ENCODE measurements at regions not wholly inside any gene's neighbourhood (a gene's known extent, or its start where the extent isn't known, plus 50 kb on each side); places are given as distances from the start of the nearest gene placed in this dataset.

DNA sequence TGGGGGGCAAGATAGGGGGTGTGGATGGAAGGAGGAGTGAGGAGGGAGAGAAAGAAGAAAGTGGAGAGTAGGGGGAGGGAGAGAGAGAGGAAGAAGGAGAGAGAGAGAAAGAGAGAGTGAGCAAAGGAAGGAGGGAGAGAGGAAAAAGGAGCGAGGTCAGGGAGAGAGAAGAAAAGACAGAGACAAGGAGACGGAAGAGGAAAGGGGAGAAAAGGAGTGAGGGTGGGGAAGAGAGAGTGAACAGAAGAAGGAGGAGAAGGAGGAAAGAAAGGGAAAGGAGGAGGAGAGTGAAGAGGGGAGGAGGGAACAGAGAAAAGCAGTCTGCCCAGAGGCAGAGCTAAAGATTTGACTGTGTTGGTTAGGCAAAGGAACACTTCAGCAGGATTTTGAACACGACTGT, 181.6 kb downstream of the MID1IP1 start:
- intact Hi-C loops (cut with DNase I), result no loop called here
- ATAC-seq (no peak), DNase-seq (no peak)
- Histone ChIP-seq H3K4me1 (no peaks in the 10 kb centered on the region), H3K36me3 (no peaks in the 10 kb centered on the region), H3K27ac (no peak overlapping the region), H3K4me3 (no peak overlapping the region), H3K27me3 (ENCODE audit: low read depth) (no peaks in the 10 kb centered on the region), H3K9me3 (no peaks in the 10 kb centered on the region)
- TF ChIP-seq, protein P1, sequence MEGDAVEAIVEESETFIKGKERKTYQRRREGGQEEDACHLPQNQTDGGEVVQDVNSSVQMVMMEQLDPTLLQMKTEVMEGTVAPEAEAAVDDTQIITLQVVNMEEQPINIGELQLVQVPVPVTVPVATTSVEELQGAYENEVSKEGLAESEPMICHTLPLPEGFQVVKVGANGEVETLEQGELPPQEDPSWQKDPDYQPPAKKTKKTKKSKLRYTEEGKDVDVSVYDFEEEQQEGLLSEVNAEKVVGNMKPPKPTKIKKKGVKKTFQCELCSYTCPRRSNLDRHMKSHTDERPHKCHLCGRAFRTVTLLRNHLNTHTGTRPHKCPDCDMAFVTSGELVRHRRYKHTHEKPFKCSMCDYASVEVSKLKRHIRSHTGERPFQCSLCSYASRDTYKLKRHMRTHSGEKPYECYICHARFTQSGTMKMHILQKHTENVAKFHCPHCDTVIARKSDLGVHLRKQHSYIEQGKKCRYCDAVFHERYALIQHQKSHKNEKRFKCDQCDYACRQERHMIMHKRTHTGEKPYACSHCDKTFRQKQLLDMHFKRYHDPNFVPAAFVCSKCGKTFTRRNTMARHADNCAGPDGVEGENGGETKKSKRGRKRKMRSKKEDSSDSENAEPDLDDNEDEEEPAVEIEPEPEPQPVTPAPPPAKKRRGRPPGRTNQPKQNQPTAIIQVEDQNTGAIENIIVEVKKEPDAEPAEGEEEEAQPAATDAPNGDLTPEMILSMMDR (IDR thresholded peaks at IDR 0.05), result no peak

DNA sequence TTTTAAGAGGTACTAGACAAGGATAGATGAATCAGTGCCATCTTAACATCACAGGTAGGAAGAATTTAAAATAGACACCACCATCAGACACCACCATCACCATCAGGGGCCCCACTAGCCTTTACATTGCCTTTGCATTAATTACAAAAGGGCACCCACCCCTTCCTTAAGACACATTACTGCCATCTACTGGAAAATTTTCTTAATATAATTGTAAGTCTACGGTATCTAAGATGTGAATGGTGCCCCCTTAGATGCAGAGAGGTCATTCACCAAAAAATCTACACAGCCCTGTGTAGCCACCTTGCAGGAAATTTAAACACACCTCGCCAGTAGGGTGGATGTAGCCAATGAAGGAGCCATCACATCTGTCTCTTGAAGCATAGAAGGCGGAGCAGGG, 184.1 kb downstream of the MID1IP1 start:
- ATAC-seq, result peak in 1 of 2 donors; percentile 53
- no peak for DNase-seq
- TF ChIP-seq, protein P1 (IDR thresholded peaks at IDR 0.05), result peak; percentile 13
- no peak overlapping the region for H3K4me3 ChIP-seq
- H3K27ac ChIP-seq, result no peak overlapping the region
- H3K4me1 ChIP-seq, result no peaks in the 10 kb centered on the region
- no peaks in the 10 kb centered on the region for H3K9me3 ChIP-seq
- no peaks in the 10 kb centered on the region for H3K27me3 ChIP-seq (ENCODE audit: low read depth)
- H3K36me3 ChIP-seq, result no peaks in the 10 kb centered on the region
- intact Hi-C loops (cut with DNase I), result no loop called here

DNA sequence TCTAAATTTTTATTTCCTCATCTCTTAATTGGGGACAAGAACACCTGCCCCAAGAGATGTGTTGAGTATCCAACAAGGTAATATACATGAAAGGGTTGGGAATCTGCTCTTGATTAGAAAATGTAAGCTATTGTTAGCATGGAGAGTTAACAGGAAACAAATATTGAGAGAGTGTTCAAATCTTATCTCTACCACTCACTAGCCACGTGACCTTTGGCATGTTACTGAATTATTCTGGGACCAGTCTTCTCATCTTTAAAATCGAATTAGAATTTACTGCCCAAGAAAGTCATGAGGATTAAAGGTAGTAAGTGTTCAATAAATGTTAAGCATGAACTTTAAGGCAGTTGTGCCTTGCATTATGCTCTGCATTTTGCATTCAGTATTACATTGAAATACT, 184.7 kb downstream of the MID1IP1 start:
- Histone ChIP-seq H3K36me3 (no peaks in the 10 kb centered on the region), H3K9me3 (no peaks in the 10 kb centered on the region), H3K4me1 (no peaks in the 10 kb centered on the region), H3K27ac (no peak overlapping the region), H3K4me3 (no peak overlapping the region), H3K27me3 (ENCODE audit: low read depth) (no peaks in the 10 kb centered on the region)
- intact Hi-C loops (cut with DNase I), result no loop called here
- ATAC-seq (no peak), DNase-seq (no peak)
- TF ChIP-seq, protein P1 (IDR thresholded peaks at IDR 0.05), result no peak

DNA sequence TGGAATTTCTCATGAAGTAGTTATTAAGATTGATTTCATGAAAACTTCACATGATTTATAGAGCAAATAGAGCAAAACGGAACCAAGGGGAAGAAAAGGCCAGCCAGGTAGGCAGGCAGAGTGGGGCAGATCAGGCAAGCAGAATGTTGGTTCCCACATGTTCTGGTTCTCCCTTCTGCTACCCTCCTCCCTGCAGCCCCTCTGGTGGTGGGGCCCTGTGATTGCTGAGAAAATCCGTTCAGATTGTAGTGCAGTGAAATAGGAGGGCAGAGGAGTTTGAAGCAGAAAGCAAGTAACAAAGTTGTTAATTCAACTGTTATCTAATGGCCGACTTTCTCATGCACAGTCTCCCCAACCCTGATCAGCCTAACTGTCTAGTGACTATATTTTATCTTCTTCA, 185.3 kb downstream of the MID1IP1 start:
- TF ChIP-seq, protein P1 (IDR thresholded peaks at IDR 0.05), result no peak
- Histone ChIP-seq H3K36me3 (no peaks in the 10 kb centered on the region), H3K4me1 (no peaks in the 10 kb centered on the region), H3K9me3 (no peaks in the 10 kb centered on the region), H3K27me3 (ENCODE audit: low read depth) (no peaks in the 10 kb centered on the region), H3K27ac (no peak overlapping the region), H3K4me3 (no peak overlapping the region)
- ATAC-seq, result no peak
- DNase-seq, result no peak
- intact Hi-C loops (cut with DNase I), result no loop called here

DNA sequence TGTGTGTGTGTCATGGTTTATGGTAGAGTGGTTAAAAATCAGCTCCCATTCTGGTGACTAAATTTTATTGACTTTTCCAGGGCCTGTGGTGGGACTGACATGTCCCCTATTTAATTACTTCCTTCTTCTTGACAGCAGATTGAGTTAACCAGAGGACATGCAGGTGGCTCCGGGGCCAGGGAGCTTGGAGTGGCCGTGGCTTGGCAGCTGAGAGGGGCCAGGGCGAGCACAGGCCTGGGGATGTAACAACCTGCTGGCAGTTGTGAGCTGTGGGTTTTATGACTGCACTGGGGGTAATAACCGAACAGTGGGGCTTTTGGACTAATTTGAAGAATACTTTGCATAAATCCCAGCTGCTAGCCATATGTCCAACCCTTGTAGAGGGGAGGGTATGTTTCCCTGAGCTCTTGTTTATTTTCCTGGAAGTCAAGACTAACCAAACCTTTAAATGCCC, 186.0 kb downstream of the MID1IP1 start:
- no peaks in the 10 kb centered on the region for H3K36me3 ChIP-seq
- TF ChIP-seq, protein P1 (IDR thresholded peaks at IDR 0.05), result no peak
- H3K27me3 ChIP-seq (ENCODE audit: low read depth), result no peaks in the 10 kb centered on the region
- no peaks in the 10 kb centered on the region for H3K9me3 ChIP-seq
- intact Hi-C loops (cut with DNase I), result no loop called here
- ATAC-seq, result no peak
- no peak overlapping the region for H3K4me3 ChIP-seq
- DNase-seq, result no peak
- no peaks in the 10 kb centered on the region for H3K4me1 ChIP-seq
- no peak overlapping the region for H3K27ac ChIP-seq

DNA sequence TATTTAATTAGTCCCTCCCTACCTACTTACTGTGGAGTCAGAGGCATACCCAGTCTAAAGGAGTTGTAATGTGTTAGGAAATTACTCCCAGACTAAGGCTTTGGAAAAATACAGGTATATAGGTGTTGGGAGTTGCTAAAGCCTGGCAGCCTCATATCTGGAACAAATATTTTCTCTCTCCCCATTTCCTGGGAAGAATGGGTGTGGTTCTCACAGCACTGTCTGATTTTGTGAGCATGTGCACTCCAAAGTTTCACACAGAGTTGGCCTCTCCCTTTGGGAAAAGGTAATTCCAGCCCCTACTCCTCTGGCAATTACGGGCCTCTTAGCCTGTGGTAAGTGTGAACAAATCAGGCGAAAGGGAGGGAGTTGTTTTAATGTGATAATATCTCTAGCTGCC, 187.0 kb downstream of the MID1IP1 start:
- intact Hi-C loops (cut with DNase I), result no loop called here
- DNase-seq (no peak), ATAC-seq (no peak)
- H3K27me3 ChIP-seq (ENCODE audit: low read depth), result no peaks in the 10 kb centered on the region
- no peaks in the 10 kb centered on the region for H3K4me1 ChIP-seq
- no peaks in the 10 kb centered on the region for H3K9me3 ChIP-seq
- H3K4me3 ChIP-seq, result no peak overlapping the region
- no peaks in the 10 kb centered on the region for H3K36me3 ChIP-seq
- H3K27ac ChIP-seq, result no peak overlapping the region
- TF ChIP-seq, protein P1 (IDR thresholded peaks at IDR 0.05), result no peak

All from lower lobe of right lung (tissue), 2 donors.